ENCODE measurements at regions not wholly inside any gene's neighbourhood (a gene's known extent, or its start where the extent isn't known, plus 50 kb on each side); places are given as distances from the start of the nearest gene placed in this dataset.

DNA sequence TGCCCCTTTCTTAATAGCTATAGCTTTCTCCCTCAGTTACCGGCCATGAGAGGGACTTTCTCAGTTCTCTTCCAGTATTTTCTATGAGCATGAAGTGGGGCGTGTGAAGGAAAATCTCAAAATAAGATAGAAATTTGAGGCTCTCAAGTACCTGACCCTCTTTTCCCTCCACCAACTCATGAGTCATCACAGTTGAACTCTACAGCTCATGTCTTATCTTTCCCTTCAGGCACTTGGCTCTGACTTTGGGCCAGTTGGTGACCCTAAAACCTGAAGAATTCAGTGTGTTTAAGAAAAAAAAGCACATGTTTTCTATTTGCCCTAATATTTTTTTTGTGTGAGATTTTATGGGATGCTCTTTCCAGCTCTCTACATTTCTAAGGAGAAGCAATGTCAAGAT is 896.7 kb upstream of the ZEB2 start:
- TF ChIP-seq CTCF (conservative IDR thresholded peaks at IDR 0.05), result no peak
- no peak for TF ChIP-seq EZH2 (IDR thresholded peaks at IDR 0.05; ENCODE audit: low read depth)
